ENCODE measurements at regions not wholly inside any gene's neighbourhood (a gene's known extent, or its start where the extent isn't known, plus 50 kb on each side); places are given as distances from the start of the nearest gene placed in this dataset.

DNA sequence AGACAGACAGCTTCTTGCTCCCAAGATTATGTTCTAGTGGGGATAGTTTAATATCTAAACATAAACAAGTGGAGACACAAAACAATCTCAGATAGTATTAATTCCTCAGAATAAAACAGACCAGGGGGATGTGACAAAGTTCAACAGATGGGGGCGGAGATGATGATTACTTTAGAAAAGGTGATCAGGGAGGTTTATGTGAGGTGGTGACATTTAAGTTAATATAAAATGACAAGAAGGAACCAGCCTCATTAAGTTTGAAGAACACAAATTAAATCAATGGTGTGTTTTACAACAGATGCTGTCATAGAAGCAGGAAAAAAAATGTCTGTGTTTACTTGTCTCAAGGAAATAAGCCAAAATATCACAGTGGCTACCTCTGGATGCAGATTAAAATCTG lies 119.6 kb upstream of the HMHB1 start:
- Histone ChIP-seq H3K18ac (ENCODE audit: extremely low read depth, low read length) (no peak overlapping the region), H2AK5ac (ENCODE audit: low read depth, low read length) (no peak overlapping the region), H3K4me3 (ENCODE audit: extremely low read depth in 1 of 4, insufficient read depth in 2 of 4, low read depth in 3 of 4, low read length in 4 of 4) (no peak overlapping the region), H3K79me1 (ENCODE audit: low read depth, low read length) (no peaks in the 10 kb centered on the region), H2BK20ac (ENCODE audit: low read length) (no peak overlapping the region), H3K23ac (ENCODE audit: insufficient read length) (no peak overlapping the region), H3K9me3 (ENCODE audit: insufficient read depth in 2 of 2, low read depth in 1 of 2, low read length in 1 of 2) (no peaks in the 10 kb centered on the region), H3K4ac (replicated peaks; ENCODE audit: insufficient read length, low read depth, low read length) (no peak overlapping the region), H2AFZ (ENCODE audit: low read length) (no peak overlapping the region), H3K23me2 (ENCODE audit: low read depth, low read length) (no peaks in the 10 kb centered on the region), H2BK5ac (ENCODE audit: low read depth, low read length) (no peak overlapping the region), H3K27ac (ENCODE audit: low read depth, low read length) (no peak overlapping the region), H4K8ac (ENCODE audit: extremely low read depth, insufficient read depth, low read length) (no peak overlapping the region), H2BK120ac (replicated peaks; ENCODE audit: low read depth, low read length) (no peak overlapping the region), H2BK12ac (ENCODE audit: low read depth, low read length) (no peak overlapping the region), H3K9ac (replicated peaks in 1 of 4; ENCODE audit: extremely low read depth in 1 of 4, low read depth in 3 of 4, low read length in 3 of 4) (no peak overlapping the region), H3K27me3 (replicated peaks in 1 of 4; ENCODE audit: control insufficient read depth in 3 of 4, extremely low read depth in 1 of 4, insufficient read depth in 3 of 4, low read length in 3 of 4) (no peaks in the 10 kb centered on the region), H3K36me3 (ENCODE audit: control insufficient read depth in 2 of 4, insufficient read depth in 4 of 4, low read length in 3 of 4) (no peaks in the 10 kb centered on the region), H3K56ac (replicated peaks; ENCODE audit: insufficient read length, low read depth, low read length) (no peak overlapping the region), H4K20me1 (replicated peaks in 1 of 2; ENCODE audit: control insufficient read depth in 1 of 2, insufficient read depth in 2 of 2, low read length in 2 of 2) (no peaks in the 10 kb centered on the region), H3K4me2 (ENCODE audit: insufficient read depth in 1 of 2, low read depth in 2 of 2, low read length in 2 of 2) (no peak overlapping the region), H2BK15ac (ENCODE audit: low read length) (no peak overlapping the region), H4K91ac (replicated peaks; ENCODE audit: insufficient read length, low read length) (no peak overlapping the region), H4K5ac (ENCODE audit: insufficient read length, low read depth, low read length) (no peak overlapping the region), H3K14ac (ENCODE audit: insufficient read length) (no peak overlapping the region), H3K4me1 (replicated peaks in 1 of 4; ENCODE audit: control insufficient read depth in 3 of 4, insufficient read depth in 4 of 4, low read length in 3 of 4) (no peaks in the 10 kb centered on the region), H3K79me2 (ENCODE audit: control insufficient read depth in 1 of 2, insufficient read depth in 2 of 2, low read length in 2 of 2) (no peaks in the 10 kb centered on the region)
- DNase-seq (ENCODE audit: low read depth in 1 of 2, low spot score in 2 of 2) (no peak), FAIRE-seq (no peak)
- ChIA-PET CTCF (ENCODE audit: partially characterized antibody) (no interaction called here), POLR2A (ENCODE audit: partially characterized antibody) (interaction anchor here (0.9 kb wide), 1 partner anchor 16 kb away, joined by 4 read pairs; no protein-coding TSS in a partner anchor)
- WGBS, 2 experiments (ENCODE audit: extremely low coverage in 1 of 2, insufficient coverage in 1 of 2, insufficient read length in 1 of 2, insufficient replicate concordance in 2 of 2, low coverage in 1 of 2, low lambda C conversion rate in 2 of 2, missing lambda C conversion rate in 1 of 2): 100% methylated on average over 1 of the region's 1 CpG; no CpG with 5 or more reads in 1 of the 2 experiments
- no peak for TF ChIP-seq POLR2A (IDR thresholded peaks at IDR 0.05; ENCODE audit: control extremely low read depth in 1 of 2, low read depth in 2 of 2, low read length in 2 of 2)
- TF ChIP-seq EP300 (IDR thresholded peaks at IDR 0.05; ENCODE audit: borderline replicate concordance in 1 of 2, low read depth in 2 of 2, low read length in 2 of 2): no peak
- TF ChIP-seq, protein P1, sequence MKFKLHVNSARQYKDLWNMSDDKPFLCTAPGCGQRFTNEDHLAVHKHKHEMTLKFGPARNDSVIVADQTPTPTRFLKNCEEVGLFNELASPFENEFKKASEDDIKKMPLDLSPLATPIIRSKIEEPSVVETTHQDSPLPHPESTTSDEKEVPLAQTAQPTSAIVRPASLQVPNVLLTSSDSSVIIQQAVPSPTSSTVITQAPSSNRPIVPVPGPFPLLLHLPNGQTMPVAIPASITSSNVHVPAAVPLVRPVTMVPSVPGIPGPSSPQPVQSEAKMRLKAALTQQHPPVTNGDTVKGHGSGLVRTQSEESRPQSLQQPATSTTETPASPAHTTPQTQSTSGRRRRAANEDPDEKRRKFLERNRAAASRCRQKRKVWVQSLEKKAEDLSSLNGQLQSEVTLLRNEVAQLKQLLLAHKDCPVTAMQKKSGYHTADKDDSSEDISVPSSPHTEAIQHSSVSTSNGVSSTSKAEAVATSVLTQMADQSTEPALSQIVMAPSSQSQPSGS (IDR thresholded peaks at IDR 0.05; ENCODE audit: low read length): no peak
- TF ChIP-seq SUZ12 (IDR thresholded peaks at IDR 0.05; ENCODE audit: low read length): no peak
- no peak for TF ChIP-seq HDAC2 (IDR thresholded peaks at IDR 0.05; ENCODE audit: borderline replicate concordance in 1 of 2, low read depth in 2 of 2, low read length in 2 of 2)
- no peak for TF ChIP-seq SIN3A (conservative IDR thresholded peaks at IDR 0.05 in 1 of 2, IDR thresholded peaks at IDR 0.05 in 1 of 2; ENCODE audit: low read depth in 1 of 2, low read length in 2 of 2)
- TF ChIP-seq EGR1 (IDR thresholded peaks at IDR 0.05; ENCODE audit: borderline replicate concordance, low read depth, low read length): no peak
- TF ChIP-seq YY1 (IDR thresholded peaks at IDR 0.05; ENCODE audit: low read depth, low read length): no peak
- TF ChIP-seq TAF1 (IDR thresholded peaks at IDR 0.05; ENCODE audit: low read depth, low read length): no peak
- TF ChIP-seq SAP30 (IDR thresholded peaks at IDR 0.05; ENCODE audit: insufficient read depth, insufficient replicate concordance, low read length): no peak
- TF ChIP-seq SP1 (IDR thresholded peaks at IDR 0.05; ENCODE audit: low read depth, low read length): no peak
- TF ChIP-seq BACH1 (IDR thresholded peaks at IDR 0.05; ENCODE audit: low read length): no peak
- no peak for TF ChIP-seq HDAC6 (IDR thresholded peaks at IDR 0.05; ENCODE audit: low read depth, low read length)
